A549 (cell line): ENCODE measurements at regions not wholly inside any gene's neighbourhood (a gene's known extent, or its start where the extent isn't known, plus 50 kb on each side); places are given as distances from the start of the nearest gene placed in this dataset.

ENCODE experiments used
- ATAC-seq, 2 experiments: fragments of 200-7000 bp in 1 of 2; fragments of >200 bp in 1 of 2; cut with Nextera tagmentation in 1 of 2; cut with Tn5 transposase in 1 of 2; 3 replicates each; pipeline versions ENCODE4 v1.8.0 to v1.9.1; 2018 to 2020; ENCODE audit warnings: mild to moderate bottlenecking in 1 of 2, moderate library complexity in 1 of 2
- CTCF ChIA-PET: fragments of 300-600 bp; sonication (Branson Sonifier 250); formaldehyde crosslinking; extraction: SDS; loops from one replicate; lab custom pipeline; 2021; ENCODE audit warnings: antibody characterized with exemption, inconsistent platforms; lab: Yijun Ruan, JAX
- POLR2A ChIA-PET: fragments of 350-600 bp; formaldehyde crosslinking; extraction: SDS; loops from one replicate; lab custom pipeline; 2021; ENCODE audit warnings: antibody characterized with exemption, inconsistent platforms; lab: Yijun Ruan, JAX
- DNase-seq, 2 experiments: peaks; one replicate each; pipeline versions ENCODE4 v3.0.0 to v3.0.0-alpha.2; 2011 to 2016; ENCODE audit warnings: low read depth in 1 of 2, low spot score in 1 of 2
- FAIRE-seq: peaks from 2 replicates; lab custom pipeline; 2011; peaks lifted over from hg19 to GRCh38; lab: Jason Lieb, UNC
- H3K27ac ChIP-seq, 2 experiments: fragments of >200 bp; sonication (Bioruptor Twin); formaldehyde crosslinking; 3 replicates each; pipeline ENCODE4 v1.5.1; 2016 to 2017
- H3K4me1 ChIP-seq: fragments of >200 bp; sonication (Bioruptor Twin); formaldehyde crosslinking; 3 replicates; pipeline ENCODE4 v1.6.1; 2016
- H3K4me2 ChIP-seq: fragments of >200 bp; sonication (Bioruptor Twin); formaldehyde crosslinking; 3 replicates; pipeline ENCODE4 v1.6.1; 2016
- H3K4me3 ChIP-seq: fragments of >200 bp; sonication (Bioruptor Twin); formaldehyde crosslinking; 3 replicates; pipeline ENCODE4 v1.5.1; 2016
- H3K9me3 ChIP-seq: fragments of >200 bp; sonication (Bioruptor Twin); formaldehyde crosslinking; 3 replicates; pipeline ENCODE4 v1.6.1; 2016
- BCL3 ChIP-seq: fragments of >200 bp; sonication (Bioruptor Twin); formaldehyde crosslinking; IDR thresholded peaks from 3 replicates; pipeline ENCODE4 v1.6.1; 2016
- CEBPB ChIP-seq, 2 experiments: fragments of >200 bp in 1 of 2; sonication (Bioruptor Twin) in 1 of 2; formaldehyde crosslinking in 1 of 2; IDR thresholded peaks; 2 replicates each; pipeline ENCODE4 v1.6.1; 2012 to 2016
- CHD2 ChIP-seq: fragments of 150-350 bp; IDR thresholded peaks from 2 replicates; pipeline ENCODE4 v1.6.1; 2014; ENCODE audit warnings: low read length; ENCODE audit not compliant: partially characterized antibody
- E2F6 ChIP-seq: IDR thresholded peaks from 2 replicates; pipeline ENCODE4 v1.6.1; 2012; ENCODE audit warnings: low read depth, borderline replicate concordance
- EHF ChIP-seq: fragments of 250-450 bp; sonication (Bioruptor Pico); IDR thresholded peaks from 2 replicates; pipeline ENCODE4 v1.5.0; 2020; ENCODE audit warnings: mild to moderate bottlenecking
- EP300 ChIP-seq, 2 experiments: fragments of >200 bp; sonication (Bioruptor Twin); formaldehyde crosslinking; IDR thresholded peaks; 2 replicates in 1 of 2; 3 replicates in 1 of 2; pipeline ENCODE4 v1.6.1; 2016 to 2017
- ESRRA ChIP-seq: fragments of 150-350 bp; IDR thresholded peaks from 2 replicates; pipeline ENCODE4 v1.6.1; 2014; ENCODE audit warnings: mild to moderate bottlenecking, low read length, borderline replicate concordance
- FOXS1 ChIP-seq: fragments of 250-450 bp; sonication (Bioruptor Pico); IDR thresholded peaks from 2 replicates; pipeline ENCODE4 v1.5.0; 2020; ENCODE audit warnings: mild to moderate bottlenecking, moderate library complexity
- GATA3 ChIP-seq: IDR thresholded peaks from 2 replicates; pipeline ENCODE4 v1.6.1; 2012; ENCODE audit warnings: borderline replicate concordance
- HDAC2 ChIP-seq: fragments of 200-600 bp; sonication (generic); IDR thresholded peaks from 2 replicates; pipeline ENCODE4 v1.6.1; 2016
- HMGXB4 ChIP-seq: fragments of 250-450 bp; sonication (Bioruptor Pico); IDR thresholded peaks from 2 replicates; pipeline ENCODE4 v1.5.0; 2021; ENCODE audit warnings: mild to moderate bottlenecking, moderate library complexity, borderline replicate concordance
- HOXA7 ChIP-seq: fragments of 250-450 bp; sonication (Bioruptor Pico); IDR thresholded peaks from 2 replicates; pipeline ENCODE4 v1.5.0; 2020; ENCODE audit warnings: mild to moderate bottlenecking, moderate library complexity
- JUNB ChIP-seq: fragments of >200 bp; sonication (Bioruptor Twin); formaldehyde crosslinking; IDR thresholded peaks from 2 replicates; pipeline ENCODE4 v1.6.1; 2016
- KDM1A ChIP-seq: fragments of 200-600 bp; sonication (generic); IDR thresholded peaks from 2 replicates; pipeline ENCODE4 v1.6.1; 2016; ENCODE audit warnings: low read depth, mild to moderate bottlenecking
- MAX ChIP-seq: IDR thresholded peaks from 2 replicates; pipeline ENCODE4 v1.6.1; 2012
- NR3C1 ChIP-seq: fragments of >200 bp; sonication (Bioruptor Twin); formaldehyde crosslinking; IDR thresholded peaks from 3 replicates; pipeline ENCODE4 v1.6.1; 2017
- PBX3 ChIP-seq: IDR thresholded peaks from 2 replicates; pipeline ENCODE4 v1.6.1; 2012
- PHF8 ChIP-seq: fragments of 200-600 bp; sonication (generic); IDR thresholded peaks from 2 replicates; pipeline ENCODE4 v1.6.1; 2016; ENCODE audit warnings: low read depth, mild to moderate bottlenecking, antibody characterized with exemption, moderate library complexity, borderline replicate concordance
- RARB ChIP-seq: fragments of 250-450 bp; sonication (Bioruptor Pico); IDR thresholded peaks from 2 replicates; pipeline ENCODE4 v1.8.0; 2021; ENCODE audit warnings: mild to moderate bottlenecking, moderate library complexity
- RCOR1 ChIP-seq: fragments of 150-350 bp; IDR thresholded peaks from 2 replicates; pipeline ENCODE4 v1.6.1; 2014; ENCODE audit warnings: antibody characterized with exemption, low read length, low read depth
- RNF2 ChIP-seq: fragments of 200-600 bp; sonication (generic); IDR thresholded peaks from 2 replicates; pipeline ENCODE4 v1.6.1; 2016; ENCODE audit warnings: low read depth, mild to moderate bottlenecking, antibody characterized with exemption, moderate library complexity, borderline replicate concordance
- SMC3 ChIP-seq: fragments of >200 bp; sonication (Bioruptor Twin); formaldehyde crosslinking; IDR thresholded peaks from 3 replicates; pipeline ENCODE4 v1.6.1; 2018; ENCODE audit warnings: inconsistent platforms
- SREBF2 ChIP-seq: fragments of 450-650 bp; IDR thresholded peaks from 2 replicates; pipeline ENCODE4 v1.6.1; 2014; ENCODE audit warnings: mild to moderate bottlenecking, moderate library complexity
- TP53 ChIP-seq: fragments of 250-450 bp; sonication (Bioruptor Pico); IDR thresholded peaks from 2 replicates; pipeline ENCODE4 v1.5.0; 2021; ENCODE audit warnings: mild to moderate bottlenecking, moderate library complexity
- ZNF302 ChIP-seq: fragments of 250-450 bp; sonication (Bioruptor Pico); IDR thresholded peaks from 2 replicates; pipeline ENCODE4 v1.9.0; 2021; ENCODE audit warnings: inconsistent platforms, mild to moderate bottlenecking, moderate library complexity
- WGBS: methylation state at CpG from one replicate; pipeline ENCODE4 v1.1.6; 2017; ENCODE audit errors: missing lambda C conversion rate; 5-methylcytosine and 5-hydroxymethylcytosine counted together
- TF ChIP-seq, protein P1 (sequence below): fragments of >200 bp; sonication (Bioruptor Twin); formaldehyde crosslinking; IDR thresholded peaks from 2 replicates; pipeline ENCODE4 v1.6.1; 2016

DNA sequence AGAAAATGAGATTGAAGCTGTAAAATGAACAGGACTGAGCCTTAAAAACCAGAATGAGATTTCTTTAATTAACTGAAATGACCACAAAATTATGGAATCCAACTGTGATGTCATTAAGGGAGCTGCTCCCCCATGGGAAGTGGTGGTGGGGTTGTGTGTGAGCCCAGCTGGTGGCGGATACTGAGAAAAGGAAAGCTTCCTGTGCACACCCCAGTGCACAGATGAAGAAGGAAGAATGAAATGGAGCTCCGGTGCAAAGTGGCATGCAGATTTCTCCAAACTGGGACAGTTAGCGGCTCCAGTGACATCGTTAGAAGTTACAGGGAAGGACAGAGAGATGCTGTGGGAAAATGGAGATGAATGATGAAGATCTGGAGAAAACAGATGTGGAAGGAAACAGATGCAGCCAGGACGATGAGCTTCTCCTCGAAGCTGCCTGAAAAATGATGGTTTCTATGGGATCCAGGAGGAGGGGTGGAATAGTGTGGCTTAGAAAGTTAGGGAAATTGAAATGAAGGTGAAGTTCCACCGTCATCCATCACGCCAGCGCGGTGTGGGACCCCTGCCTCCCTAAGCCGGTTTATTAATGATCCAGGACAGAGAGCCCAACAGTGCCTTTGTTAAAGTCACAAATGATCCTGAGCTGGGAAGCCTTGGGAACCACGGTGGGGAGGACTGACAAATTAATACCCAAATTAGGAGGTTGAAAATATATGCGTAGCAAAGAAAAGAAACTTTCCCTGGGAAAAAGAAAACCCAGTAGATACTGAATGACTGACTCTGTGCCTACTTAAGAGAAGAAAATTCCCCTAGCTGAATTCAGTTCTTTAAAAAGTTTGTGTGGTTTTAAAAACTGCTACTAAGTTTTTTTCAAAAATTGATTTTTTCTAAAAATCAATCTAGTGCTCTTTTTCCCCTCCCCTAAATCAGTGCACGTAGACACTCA lies 77.2 kb downstream of the TSN start:
- H3K27ac ChIP-seq: no peak overlapping the region
- no peaks in the 10 kb centered on the region for H3K9me3 ChIP-seq
- no peak for ATAC-seq
- no peak for FAIRE-seq
- no peak overlapping the region for H3K4me3 ChIP-seq
- CTCF ChIA-PET: interaction anchor here (2.0 kb wide), 1 partner anchor 22 kb away, joined by 14 read pairs; no protein-coding TSS in a partner anchor
- no peaks in the 10 kb centered on the region for H3K4me1 ChIP-seq
- POLR2A ChIA-PET: no interaction called here
- H3K4me2 ChIP-seq: no peak overlapping the region
- no peak for DNase-seq
- TF ChIP-seq CEBPB (IDR thresholded peaks at IDR 0.05) (no peak), HDAC2 (no peak), RCOR1 (no peak), ESRRA (no peak), SREBF2 (no peak), HOXA7 (CRISPR knock-in tag) (no peak), PHF8 (no peak), TP53 (CRISPR knock-in tag) (no peak), RARB (CRISPR knock-in tag) (no peak)
- TF ChIP-seq, protein P1, sequence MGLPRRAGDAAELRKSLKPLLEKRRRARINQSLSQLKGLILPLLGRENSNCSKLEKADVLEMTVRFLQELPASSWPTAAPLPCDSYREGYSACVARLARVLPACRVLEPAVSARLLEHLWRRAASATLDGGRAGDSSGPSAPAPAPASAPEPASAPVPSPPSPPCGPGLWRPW: no peak
- 39% methylated on average over 14 of the region's 14 CpGs for WGBS

GRCh38 chr2:121833358-121833723 lies 77.9 kb downstream of the TSN start:
- DNase-seq (no peak), ATAC-seq (no peak), FAIRE-seq (no peak)
- Histone ChIP-seq H3K27ac (no peak overlapping the region), H3K4me1 (no peaks in the 10 kb centered on the region), H3K9me3 (no peaks in the 10 kb centered on the region), H3K4me2 (no peak overlapping the region), H3K4me3 (no peak overlapping the region)
- CTCF ChIA-PET: no interaction called here
- TF ChIP-seq PBX3 (no peak), JUNB (no peak), RARB (CRISPR knock-in tag) (no peak), RNF2 (no peak), EHF (CRISPR knock-in tag) (no peak), NR3C1 (no peak), BCL3 (no peak), SMC3 (no peak), GATA3 (no peak), ZNF302 (CRISPR knock-in tag) (no peak)
- TF ChIP-seq, all 56 proteins: peak for 0
- POLR2A ChIA-PET: no interaction called here
- 25% methylated on average over 4 of the region's 4 CpGs for WGBS

- ChIA-PET CTCF (no interaction called here), POLR2A (no interaction called here)
- Histone ChIP-seq H3K9me3 (no peaks in the 10 kb centered on the region), H3K4me3 (no peak overlapping the region), H3K4me2 (no peak overlapping the region), H3K4me1 (no peaks in the 10 kb centered on the region), H3K27ac (no peak overlapping the region)
- no peak for ATAC-seq
- no peak for DNase-seq
- WGBS: 46% methylated on average over 10 of the region's 10 CpGs
- TF ChIP-seq FOXS1 (CRISPR knock-in tag) (no peak), E2F6 (no peak), HMGXB4 (CRISPR knock-in tag) (no peak), CHD2 (no peak), EP300 (IDR thresholded peaks at IDR 0.05) (no peak), KDM1A (no peak), MAX (no peak), BCL3 (no peak)
- TF ChIP-seq, protein P1: no peak
- no peak for FAIRE-seq
These were observed 81.2 kb downstream of the TSN start for GRCh38 chr2:121836611-121837010.
